ENCODE measurements at regions not wholly inside any gene's neighbourhood (a gene's known extent, or its start where the extent isn't known, plus 50 kb on each side); places are given as distances from the start of the nearest gene placed in this dataset.
"Not testable (repeated sequence)": the region's sequence is repeated elsewhere in the genome, so short reads cannot be mapped to it uniquely, and the experiment has no call there.

GRCh38 chr2:128594651-128594910 lies 275.9 kb upstream of the HS6ST1 start:
- H3K4me3 ChIP-seq (ENCODE audit: low read depth, low read length) = no peak overlapping the region
- no peaks in the 10 kb centered on the region for H3K27me3 ChIP-seq
- H3K4me1 ChIP-seq = no peaks in the 10 kb centered on the region
- TF ChIP-seq CTCF (IDR thresholded peaks at IDR 0.05; ENCODE audit: low read depth, low read length) = no peak
- no peaks in the 10 kb centered on the region for H3K36me3 ChIP-seq
- no peak for DNase-seq
- no peaks in the 10 kb centered on the region for H3K9me3 ChIP-seq

GRCh38 chr2:128594953-128595677 lies 276.4 kb upstream of the HS6ST1 start:
- Histone ChIP-seq H3K9me3 (no peaks in the 10 kb centered on the region), H3K4me3 (ENCODE audit: low read depth, low read length) (no peak overlapping the region), H3K36me3 (no peaks in the 10 kb centered on the region), H3K4me1 (no peaks in the 10 kb centered on the region), H3K27me3 (no peaks in the 10 kb centered on the region)
- no peak for TF ChIP-seq CTCF (IDR thresholded peaks at IDR 0.05; ENCODE audit: low read depth, low read length)
- no peak for DNase-seq

- no peak for DNase-seq
- no peak overlapping the region for H3K4me3 ChIP-seq (ENCODE audit: low read depth, low read length)
- H3K9me3 ChIP-seq = no peaks in the 10 kb centered on the region
Observed at GRCh38 chr2:128595763-128596395, 277.2 kb upstream of the HS6ST1 start.

GRCh38 chr2:128596396-128597120 lies 277.9 kb upstream of the HS6ST1 start:
- Histone ChIP-seq H3K4me1 (no peaks in the 10 kb centered on the region), H3K4me3 (ENCODE audit: low read depth, low read length) (no peak overlapping the region), H3K36me3 (no peaks in the 10 kb centered on the region), H3K9me3 (no peaks in the 10 kb centered on the region), H3K27me3 (no peaks in the 10 kb centered on the region)
- DNase-seq = no peak
- no peak for TF ChIP-seq CTCF (IDR thresholded peaks at IDR 0.05; ENCODE audit: low read depth, low read length)

More at GRCh38 chr2:128595763-128596395, 277.2 kb upstream of the HS6ST1 start:
- TF ChIP-seq CTCF (IDR thresholded peaks at IDR 0.05; ENCODE audit: low read depth, low read length) = no peak
- no peaks in the 10 kb centered on the region for H3K36me3 ChIP-seq
- H3K4me1 ChIP-seq = no peaks in the 10 kb centered on the region
- H3K27me3 ChIP-seq = no peaks in the 10 kb centered on the region

- Histone ChIP-seq H3K4me3 (ENCODE audit: low read depth, low read length) (no peak overlapping the region), H3K27me3 (no peaks in the 10 kb centered on the region), H3K4me1 (no peaks in the 10 kb centered on the region), H3K36me3 (no peaks in the 10 kb centered on the region), H3K9me3 (no peaks in the 10 kb centered on the region)
- no peak for TF ChIP-seq CTCF (IDR thresholded peaks at IDR 0.05; ENCODE audit: low read depth, low read length)
- DNase-seq = no peak
Observed at GRCh38 chr2:128597121-128597762, 278.6 kb upstream of the HS6ST1 start.

GRCh38 chr2:128598260-128598659 lies 279.6 kb upstream of the HS6ST1 start:
- not testable (repeated sequence) for H3K27me3 ChIP-seq; DNase-seq; H3K4me1 ChIP-seq; H3K4me3 ChIP-seq (ENCODE audit: low read depth, low read length); H3K36me3 ChIP-seq; H3K9me3 ChIP-seq
